ENCODE measurements at regions not wholly inside any gene's neighbourhood (a gene's known extent, or its start where the extent isn't known, plus 50 kb on each side); places are given as distances from the start of the nearest gene placed in this dataset.

DNA sequence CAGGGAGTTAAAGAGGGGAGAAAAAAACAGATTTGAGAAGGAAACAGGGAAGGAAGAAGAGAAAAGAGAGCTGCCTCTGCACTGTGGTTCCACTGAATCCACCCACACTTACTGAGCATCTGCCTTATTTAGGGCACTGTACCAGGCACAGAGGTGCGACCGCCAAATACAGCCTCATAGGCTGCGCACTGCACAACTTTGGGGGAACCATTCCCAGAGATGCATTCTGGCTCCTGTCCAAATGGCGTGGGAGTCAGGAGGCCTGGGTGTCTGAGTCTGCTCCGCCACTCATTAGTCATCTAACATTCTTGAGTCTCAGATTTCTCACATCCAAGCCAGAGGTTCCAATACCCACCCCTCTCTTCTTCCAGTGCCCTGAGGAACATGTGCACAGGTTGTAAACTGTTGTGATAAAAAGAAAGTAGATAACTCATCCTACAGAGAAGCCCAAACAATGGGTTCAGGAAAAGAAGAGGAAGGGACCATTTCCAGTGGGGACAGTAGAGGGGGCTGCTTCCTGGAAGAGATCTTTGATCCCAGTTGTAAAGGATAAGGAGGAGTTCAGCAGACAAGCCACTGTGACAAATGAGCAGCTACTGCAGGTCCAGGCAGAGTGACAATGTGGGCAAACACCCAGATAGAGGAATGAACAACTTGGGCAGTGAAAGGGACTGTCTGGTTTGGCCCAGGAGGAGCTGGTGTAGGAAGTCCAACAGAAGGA is 254.6 kb downstream of the UACA start:
- DNase-seq (ENCODE audit: extremely low read depth in 1 of 2, low read depth in 1 of 2): no peak

DNA sequence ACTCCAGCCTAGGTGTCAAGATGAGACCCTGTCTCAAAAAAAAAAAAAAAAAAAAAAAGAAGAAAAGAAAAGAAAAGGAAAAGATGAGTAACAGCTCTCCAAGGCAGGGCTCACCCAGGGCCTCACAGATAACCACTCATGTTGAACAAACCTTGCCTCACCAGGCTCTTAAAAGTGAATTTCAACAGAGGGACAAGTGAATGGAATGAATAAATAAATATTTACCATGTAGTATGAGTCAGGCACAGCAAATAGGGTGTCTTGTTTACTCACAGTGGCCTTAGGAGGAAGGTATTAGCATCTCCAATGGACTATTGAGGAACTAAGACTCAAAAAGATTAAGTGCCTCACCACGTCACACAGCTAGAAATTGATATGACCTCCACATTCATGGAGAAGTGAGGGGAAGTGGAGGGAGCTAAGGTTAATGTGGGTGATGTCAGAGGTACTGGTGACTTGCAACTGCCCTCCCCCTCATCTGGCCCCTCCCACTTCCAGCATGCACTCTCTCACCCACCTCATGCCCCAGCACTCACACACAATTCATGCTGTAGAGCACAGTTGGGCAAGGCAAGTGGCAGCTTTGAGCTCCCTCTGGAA is 255.5 kb downstream of the UACA start:
- DNase-seq (ENCODE audit: extremely low read depth in 1 of 2, low read depth in 1 of 2): no peak

DNA sequence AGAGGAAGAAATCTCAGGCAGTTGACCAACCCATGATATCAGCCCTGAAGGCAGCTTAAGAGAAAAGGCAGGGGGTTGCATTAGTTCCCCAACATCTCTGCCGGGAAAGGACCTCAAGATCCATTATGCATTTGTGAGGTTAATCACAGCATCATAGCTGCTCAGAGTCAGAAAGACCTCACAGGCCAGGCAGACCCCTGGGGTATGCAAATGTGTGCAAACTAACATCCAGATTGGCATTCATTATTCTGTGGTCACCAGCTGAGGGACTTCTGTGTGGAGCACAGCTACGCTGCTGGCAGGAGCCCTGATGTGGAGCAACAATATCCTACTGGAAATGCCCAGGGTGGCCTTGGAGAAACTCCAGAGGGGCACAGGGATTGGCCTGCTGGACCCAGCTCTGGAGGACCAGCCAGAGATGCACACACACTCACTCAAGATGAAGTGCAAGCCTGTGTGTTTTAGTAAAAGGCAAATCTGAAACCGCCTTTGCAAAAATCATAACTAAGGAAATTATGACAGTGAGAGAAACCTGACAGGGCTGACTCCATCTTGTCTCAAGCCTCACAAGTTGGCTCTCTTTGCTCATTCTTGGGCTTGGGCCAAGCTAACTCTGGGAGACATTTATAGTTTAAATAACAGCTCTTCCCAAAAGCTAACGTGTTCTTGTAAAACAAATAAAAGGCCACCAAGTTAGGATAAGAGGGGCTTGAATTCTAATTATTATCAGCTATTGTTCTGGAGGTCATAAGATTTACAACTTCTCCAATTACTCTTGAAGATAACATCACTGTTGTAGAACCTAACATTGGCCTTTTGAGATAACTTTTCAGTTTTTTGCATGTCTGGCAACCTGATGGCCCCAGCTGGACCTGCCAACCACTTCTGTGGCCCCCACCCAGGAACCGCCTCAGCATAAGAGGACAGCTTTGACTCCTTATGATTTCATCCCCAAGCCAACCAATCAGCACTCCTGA is 257.1 kb downstream of the UACA start:
- DNase-seq (ENCODE audit: extremely low read depth in 1 of 2, low read depth in 1 of 2): no peak

DNA sequence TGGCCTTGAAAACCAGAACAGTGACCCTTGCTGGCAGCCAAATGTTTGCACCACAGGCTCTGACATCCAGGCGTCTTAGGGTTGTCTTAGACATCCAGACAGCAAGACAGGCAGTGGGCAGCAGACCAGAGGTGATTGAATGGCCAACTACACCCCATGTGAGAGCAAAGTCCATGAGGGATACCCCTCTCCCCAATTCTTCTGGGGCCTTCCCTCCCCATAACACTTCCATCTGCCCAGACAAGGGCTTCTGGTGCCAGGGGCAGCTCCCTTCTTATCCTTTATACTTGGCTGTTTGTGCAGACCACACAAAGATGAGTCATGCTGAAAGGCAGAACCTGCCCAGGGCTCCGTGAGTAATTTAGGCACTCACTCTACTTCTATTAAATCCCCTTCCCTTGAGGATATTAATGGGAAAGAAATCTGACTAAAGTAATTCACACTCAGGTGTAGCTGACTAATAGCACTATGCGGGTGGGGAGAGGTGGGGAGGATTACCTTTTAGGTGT is 257.9 kb downstream of the UACA start:
- no peak for DNase-seq (ENCODE audit: extremely low read depth in 1 of 2, low read depth in 1 of 2)

DNA sequence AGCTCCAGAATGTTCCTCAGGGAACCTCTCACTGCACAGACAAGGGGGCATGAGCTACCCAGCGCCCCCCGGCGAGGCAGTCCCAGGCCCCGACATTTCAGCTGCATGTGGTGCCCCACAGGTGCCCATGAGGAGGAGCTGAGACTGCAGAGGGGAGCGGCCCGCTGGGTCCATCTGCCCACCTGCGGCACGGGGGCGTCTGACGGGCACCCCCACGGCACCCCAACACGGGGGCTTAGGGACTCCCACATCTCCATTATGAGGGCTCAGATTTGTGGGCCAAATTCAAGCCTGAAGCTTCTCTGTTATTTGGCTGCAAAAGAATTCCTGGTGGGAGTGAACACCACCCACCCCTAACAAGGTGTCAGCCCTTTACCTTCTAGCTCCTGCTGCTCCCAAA is 258.4 kb downstream of the UACA start:
- no peak for DNase-seq (ENCODE audit: extremely low read depth in 1 of 2, low read depth in 1 of 2)

DNA sequence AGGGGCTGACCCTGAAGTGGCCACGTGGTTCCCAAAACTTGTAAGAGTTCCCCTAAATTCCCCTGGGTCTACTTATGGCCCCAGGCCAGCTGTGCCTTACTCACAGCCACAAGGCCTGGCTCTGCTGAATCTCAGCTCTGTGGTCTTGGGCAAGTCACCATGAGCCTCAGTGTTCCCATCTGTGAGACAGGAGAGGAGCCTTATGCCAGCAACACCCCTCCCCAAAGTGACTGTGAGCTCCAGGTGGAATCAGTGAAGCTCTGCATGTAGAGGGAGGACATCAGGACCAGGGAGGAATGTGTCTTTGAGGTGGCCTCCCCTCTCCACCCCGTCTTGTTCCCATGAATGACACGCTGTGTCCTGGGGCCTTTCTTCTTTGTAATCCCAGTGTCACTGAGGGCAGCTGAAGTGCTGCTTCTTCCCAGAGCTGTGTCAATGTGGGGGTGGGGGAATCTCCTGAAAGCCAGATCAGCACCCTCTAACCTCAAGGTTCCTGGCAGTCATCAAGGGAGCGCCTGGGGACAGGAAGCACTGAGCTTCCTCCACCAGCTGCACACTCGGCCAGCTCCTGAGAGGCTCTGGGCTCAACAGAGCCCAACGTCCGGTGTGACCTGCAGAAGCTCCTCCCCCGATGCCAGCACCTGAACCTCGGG is 258.9 kb downstream of the UACA start:
- no peak for DNase-seq (ENCODE audit: extremely low read depth in 1 of 2, low read depth in 1 of 2)

DNA sequence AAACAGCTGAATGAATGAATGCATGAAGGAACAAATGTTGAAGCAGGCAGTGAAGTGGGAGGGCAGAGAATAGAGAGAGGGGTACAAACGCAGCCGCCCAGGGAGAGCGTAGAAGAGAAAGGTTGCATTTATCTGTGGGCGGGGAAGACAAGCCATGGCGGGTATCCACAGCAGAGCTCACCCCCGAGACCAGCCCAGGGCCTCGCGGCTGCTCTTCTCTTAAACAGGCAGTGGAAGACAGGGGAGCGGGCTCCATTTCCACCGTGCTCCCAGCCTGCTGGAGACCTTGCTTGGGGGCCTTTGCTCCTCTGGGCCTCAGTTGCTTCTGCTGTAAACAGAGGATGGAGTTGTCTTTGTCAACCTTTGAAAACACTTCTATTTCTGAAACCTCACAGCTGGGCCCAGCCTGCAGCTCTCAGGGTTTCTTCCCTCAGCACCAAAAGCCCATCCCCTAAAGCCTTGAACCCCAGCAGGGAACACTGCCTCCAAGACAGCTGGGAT is 259.5 kb downstream of the UACA start:
- DNase-seq (ENCODE audit: extremely low read depth in 1 of 2, low read depth in 1 of 2): no peak

DNA sequence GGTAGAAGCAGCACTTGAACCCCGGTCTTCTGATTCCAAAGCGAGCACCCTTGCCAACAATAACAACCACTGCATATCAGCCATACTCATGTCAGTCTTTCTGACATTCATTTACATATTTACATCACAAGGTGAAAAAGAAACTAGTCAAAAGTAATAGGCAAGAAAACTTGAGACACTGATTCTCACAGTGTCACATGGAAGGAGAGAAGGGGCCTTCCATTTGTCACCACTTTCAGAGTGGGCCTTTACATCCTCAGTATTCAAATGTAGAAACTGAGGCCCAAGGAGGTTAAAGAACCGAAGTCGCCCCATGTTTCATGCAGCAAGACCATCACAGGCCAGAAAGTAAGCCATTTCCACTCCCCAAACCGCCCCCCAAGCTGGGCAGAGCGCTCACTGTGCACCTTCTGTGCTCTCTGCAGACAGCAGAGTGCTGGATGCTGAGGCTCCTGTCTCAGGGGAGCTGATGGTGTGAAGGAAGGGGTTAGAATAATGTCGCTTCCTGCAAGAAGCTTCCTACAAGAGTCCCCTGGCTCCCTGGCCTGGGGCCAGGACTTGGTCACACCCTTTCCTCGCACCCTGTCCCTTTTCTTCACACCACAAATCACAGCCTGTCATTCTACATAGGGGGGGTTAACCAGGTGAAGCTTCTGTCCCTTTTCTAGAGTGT is 260.1 kb downstream of the UACA start:
- DNase-seq (ENCODE audit: extremely low read depth in 1 of 2, low read depth in 1 of 2): no peak

DNA sequence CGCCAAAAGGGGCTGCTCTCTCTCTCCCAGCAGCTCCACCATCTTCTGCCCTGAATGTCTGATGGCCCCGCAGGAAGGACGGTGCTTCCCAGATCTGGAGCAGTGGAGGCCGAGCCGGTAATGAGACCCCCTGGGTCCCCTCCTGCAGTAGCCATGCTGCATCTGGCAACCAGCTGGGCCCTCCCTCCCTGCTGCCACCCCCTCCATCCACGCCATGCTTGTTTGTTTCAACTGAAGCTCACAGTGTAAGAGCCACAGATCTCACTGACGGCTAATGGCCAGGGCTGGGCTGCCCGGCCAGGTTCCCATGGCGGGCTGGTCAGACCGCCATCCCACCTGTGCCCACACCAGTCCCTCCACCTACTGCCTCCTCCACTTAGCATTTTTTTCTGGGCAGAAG is 260.8 kb downstream of the UACA start:
- no peak for DNase-seq (ENCODE audit: extremely low read depth in 1 of 2, low read depth in 1 of 2)

DNA sequence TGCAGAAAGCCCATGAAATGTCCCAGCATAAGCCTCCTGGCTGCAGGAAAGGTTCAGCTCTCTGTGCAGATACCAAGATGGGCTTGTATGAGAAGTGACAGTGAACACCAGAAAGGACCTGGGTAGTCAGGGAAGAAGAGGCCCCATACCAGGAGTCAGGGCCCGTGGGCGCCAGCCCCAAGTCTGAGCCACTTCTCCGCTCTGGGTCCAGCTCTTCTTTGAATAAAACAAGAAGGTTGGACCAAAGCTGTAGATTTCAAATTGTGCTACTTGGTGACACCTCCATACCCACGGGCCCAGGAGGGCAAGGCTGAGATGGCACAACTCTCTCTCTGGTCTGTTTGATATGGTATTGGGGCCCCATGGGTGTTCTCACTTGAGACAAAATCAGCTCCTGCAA is 261.5 kb downstream of the UACA start:
- DNase-seq (ENCODE audit: extremely low read depth in 1 of 2, low read depth in 1 of 2): no peak

DNA sequence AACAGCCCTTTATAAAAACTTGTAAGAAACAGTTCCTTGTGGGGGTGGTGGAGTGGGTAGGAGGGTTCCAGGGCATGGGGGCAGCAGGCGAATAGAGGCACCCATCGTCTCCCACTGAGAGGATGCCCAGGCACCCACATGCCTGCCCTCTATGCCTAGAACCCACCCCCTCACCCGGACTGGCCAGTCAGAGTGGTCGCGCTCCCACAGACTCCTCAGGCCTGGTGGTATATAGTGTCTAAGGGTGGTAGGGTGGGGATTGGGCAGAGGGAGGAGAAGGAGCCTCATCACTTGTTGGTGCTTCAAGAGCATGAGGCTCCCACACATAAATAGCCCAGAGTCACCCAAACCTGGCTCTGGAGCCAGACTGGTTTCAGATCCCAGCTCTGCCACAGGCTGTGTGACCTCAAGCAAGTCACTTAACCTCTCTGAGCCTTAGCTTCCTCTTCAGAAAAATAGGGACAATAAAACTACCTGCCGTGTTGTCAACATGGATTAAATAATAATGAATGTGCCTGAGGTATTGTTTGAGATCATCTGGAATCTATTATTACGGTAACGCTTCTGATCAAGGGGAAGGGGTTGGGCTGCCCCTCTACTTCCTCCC is 262.1 kb downstream of the UACA start:
- no peak for DNase-seq (ENCODE audit: extremely low read depth in 1 of 2, low read depth in 1 of 2)

DNA sequence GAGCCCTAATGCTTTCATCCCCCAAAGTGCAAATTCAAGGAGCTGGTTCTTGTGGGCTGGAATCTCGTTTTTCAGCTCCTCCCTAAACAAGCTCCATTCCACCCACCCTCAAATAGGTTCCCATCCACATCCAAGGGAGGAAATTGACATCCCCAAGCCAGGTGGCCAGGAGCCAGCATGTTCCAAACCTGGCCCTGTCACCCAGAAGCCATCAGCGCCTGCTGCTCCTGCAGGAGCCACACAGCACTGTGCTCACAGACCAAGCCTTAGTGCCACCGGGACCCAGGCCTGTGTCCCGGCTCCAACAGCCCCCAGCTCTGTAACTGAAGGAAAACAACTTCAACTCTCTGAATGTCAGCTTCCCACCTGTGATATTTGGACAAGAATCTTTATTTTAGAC is 263.6 kb downstream of the UACA start:
- no peak for DNase-seq (ENCODE audit: extremely low read depth in 1 of 2, low read depth in 1 of 2)

DNA sequence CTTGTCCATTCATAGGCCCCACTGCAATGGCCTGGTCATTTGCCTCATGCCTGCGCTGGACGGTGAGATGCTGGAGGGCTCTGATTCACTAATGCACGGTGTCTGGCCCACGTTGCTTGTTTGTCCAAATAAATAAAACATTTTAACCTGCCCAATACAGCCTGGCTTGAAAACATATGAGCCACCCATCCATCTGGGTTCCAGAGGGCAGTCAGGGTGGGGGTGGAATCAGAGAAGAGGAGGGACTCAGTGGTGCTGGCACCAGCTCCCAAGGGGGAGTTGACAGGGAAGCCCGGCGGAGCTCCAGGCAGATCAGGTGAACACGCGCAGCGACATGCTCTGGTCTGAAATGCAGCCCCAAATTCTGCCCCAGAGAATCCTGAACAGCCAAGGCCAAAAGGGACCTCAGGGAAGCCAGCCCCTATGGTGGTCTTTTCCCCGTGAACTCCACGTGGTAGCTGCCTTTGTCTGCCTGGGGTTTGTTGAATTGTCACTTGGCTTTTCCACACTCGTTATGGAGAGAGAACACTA is 265.2 kb downstream of the UACA start:
- no peak for DNase-seq (ENCODE audit: extremely low read depth in 1 of 2, low read depth in 1 of 2)

DNA sequence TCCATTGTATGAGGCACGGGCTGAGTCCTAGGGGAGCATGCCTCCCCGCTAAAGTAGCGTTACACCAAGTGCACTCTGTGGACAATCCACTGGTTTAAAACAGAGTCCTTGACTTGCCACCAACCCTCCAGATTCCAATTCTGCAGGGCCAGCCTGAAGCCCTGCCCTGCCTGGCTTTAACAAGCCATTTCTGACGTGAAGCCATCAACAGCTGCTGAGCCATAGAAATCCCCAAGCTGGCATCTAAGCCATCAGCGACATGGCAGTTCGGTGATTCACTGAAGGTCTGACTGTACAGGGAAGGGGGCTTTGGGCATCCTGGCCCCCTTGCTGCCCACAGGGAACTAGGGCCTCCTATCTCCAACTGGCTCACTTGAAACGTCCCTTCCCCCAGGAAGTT is 265.7 kb downstream of the UACA start:
- DNase-seq (ENCODE audit: extremely low read depth in 1 of 2, low read depth in 1 of 2): no peak

DNA sequence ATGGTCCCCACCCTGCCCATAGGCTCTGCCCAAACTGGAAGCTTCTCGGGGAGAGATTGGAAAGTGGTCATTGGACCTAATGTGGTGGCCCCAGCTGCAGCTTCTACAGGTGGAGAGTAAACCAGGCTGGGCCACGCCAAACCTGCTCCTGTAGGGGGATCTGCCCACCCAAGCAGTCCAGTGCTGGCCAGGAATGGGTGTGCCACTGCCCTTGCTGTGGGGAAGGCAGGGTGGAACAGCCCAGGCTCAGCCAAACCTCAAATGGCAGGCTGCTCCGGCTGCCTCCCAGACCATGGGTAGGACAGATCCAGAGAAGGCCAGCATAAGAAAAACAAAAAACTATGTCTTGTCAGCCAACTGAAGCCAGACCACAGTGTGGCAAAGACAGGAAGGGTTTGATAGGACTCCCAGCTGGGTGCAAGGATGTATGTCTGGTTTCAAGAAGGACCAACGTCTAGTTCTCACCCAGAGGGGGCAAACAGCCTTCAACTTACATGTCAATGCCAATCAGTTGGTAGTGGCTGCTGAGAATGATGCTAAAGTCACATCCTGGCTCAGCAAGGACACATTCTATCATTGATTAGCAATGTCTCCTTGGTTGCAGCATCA is 267.3 kb downstream of the UACA start:
- DNase-seq (ENCODE audit: extremely low read depth in 1 of 2, low read depth in 1 of 2): no peak

DNA sequence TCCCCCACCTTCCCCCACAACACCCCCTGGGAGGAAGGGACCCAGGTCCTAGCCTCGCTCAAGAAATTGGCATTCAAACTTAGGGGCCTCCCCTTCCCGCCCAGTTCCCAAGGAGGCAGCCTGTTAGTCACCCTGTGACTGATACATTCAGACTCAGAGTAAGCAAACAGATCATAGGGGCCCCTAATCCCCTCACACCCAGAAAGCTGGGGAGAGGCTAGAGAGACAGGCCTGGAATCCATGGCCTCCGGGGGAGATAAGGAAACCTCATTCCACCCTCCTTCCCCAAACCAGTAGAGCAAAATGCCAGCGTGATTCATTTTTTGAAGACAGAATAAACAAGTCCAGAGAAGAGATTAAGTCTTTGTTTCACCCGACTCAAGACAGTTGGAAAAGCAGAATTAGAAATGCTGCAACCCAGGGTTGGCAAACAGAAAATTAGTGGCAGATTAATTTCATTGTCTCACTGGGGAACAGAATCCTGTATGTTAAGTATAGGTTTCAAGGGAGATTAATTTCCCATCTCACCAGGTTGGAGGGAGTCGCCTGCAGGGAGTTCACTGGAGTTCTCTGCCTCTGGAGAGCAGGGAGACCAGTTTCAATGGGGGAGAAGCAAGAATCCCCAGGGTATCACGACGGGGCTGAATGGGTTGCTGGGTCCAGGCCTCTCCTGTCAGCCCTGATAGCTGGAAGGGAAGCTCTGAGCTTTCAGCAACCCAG is 268.3 kb downstream of the UACA start:
- DNase-seq (ENCODE audit: extremely low read depth in 1 of 2, low read depth in 1 of 2): no peak

DNA sequence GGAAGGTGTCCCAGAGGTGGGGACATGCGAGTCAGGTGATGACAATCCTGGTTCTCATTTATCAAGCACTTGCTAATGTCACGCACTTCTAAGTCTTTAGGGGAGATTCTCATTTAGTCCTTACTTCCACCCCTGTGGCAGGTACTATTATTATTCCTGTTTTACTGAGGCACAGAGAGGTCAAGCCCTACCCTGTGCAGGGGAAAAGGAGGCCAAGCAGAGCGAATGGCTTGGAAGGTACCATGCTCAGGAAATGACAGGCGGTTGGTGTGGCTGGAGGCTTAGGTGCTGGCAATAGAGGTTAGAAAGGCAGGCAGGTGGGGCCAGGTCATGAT is 268.9 kb downstream of the UACA start:
- no peak for DNase-seq (ENCODE audit: extremely low read depth in 1 of 2, low read depth in 1 of 2)

DNA sequence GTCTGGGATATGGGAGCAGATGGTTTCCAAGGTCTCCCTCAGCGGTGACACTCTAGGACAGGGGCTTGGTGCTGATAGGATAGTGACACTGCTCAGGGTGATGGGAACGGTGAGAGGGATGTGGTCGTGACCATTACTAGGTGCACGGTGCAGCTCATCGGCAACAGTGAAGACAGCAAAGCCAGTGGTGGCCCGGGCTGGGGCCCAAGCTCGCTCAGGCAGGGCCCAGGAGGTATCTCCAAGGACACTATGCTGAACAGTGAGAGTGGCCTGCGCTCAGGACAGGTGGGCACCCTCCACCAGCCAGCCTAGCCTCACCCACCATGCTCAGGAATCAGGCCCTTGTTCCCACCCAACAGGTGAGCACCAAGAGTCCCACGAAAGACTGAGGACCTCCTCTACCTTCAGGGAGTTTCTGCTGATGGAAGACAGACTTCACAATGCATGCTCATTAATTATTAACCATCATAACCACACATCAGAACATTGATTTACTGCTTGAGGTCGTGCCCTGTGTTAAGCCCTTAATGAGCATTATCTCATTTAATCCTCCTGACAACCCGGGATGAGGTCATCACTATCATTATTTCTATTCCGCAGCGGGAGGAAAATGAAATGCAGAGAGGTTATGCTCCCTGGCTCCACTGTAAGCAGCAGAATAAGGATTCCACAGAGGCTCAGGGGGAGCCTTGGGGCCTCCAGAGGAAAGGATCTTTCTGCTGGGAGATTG is 269.4 kb downstream of the UACA start:
- DNase-seq (ENCODE audit: extremely low read depth in 1 of 2, low read depth in 1 of 2): no peak

Measured in stimulated activated CD8-positive, alpha-beta memory T cell treated with anti-CD3 and anti-CD28 coated beads, Interleukin-7, amount 100 ng/mL, for 48 hours (primary cell).